Uterus (tissue), 3 donors: ENCODE measurements at regions not wholly inside any gene's neighbourhood (a gene's known extent, or its start where the extent isn't known, plus 50 kb on each side); places are given as distances from the start of the nearest gene placed in this dataset.

Source experiments
- DNase-seq, 2 donors: peaks; one replicate each; pipeline ENCODE4 v3.0.0-alpha.2; 2019 to 2020
- H3K27ac ChIP-seq, 2 donors: fragments of 200-600 bp; sonication (generic); 1 replicate in 1 of 2; 2 replicates in 1 of 2; pipeline ENCODE4 v1.5.1; 2016 to 2018
- H3K27me3 ChIP-seq, 2 donors: fragments of 200-600 bp; sonication (generic); one replicate each; pipeline ENCODE4 v1.5.1; 2018 to 2019; ENCODE audit warnings: control low read depth in 1 of 2
- H3K36me3 ChIP-seq, 2 donors: fragments of 200-600 bp; sonication (generic); one replicate each; pipeline ENCODE4 v1.5.1; 2019; ENCODE audit warnings: control low read depth in 1 of 2
- H3K4me1 ChIP-seq, 2 donors: fragments of 200-600 bp; sonication (generic); one replicate each; pipeline ENCODE4 v1.5.1; 2018 to 2019; ENCODE audit warnings: control low read depth in 1 of 2
- H3K4me3 ChIP-seq, 2 donors: fragments of 200-600 bp; sonication (generic); 1 replicate in 1 of 2; 2 replicates in 1 of 2; pipeline ENCODE4 v1.5.1; 2018 to 2019; ENCODE audit warnings: mild to moderate bottlenecking in 1 of 2
- H3K9me3 ChIP-seq, 2 donors: fragments of 200-600 bp; sonication (generic); one replicate each; pipeline ENCODE4 v1.5.1; 2019; ENCODE audit warnings: control low read depth in 1 of 2
- CTCF ChIP-seq, 4 experiments: fragments of 200-600 bp in 2 of 4; fragments of 450-650 bp in 2 of 4; sonication (generic) in 2 of 4; IDR thresholded peaks; one replicate each; pipeline ENCODE4 v1.5.1; 2016 to 2019; ENCODE audit warnings: antibody characterized with exemption in 4 of 4, mild to moderate bottlenecking in 2 of 4, moderate library complexity in 1 of 4
- POLR2A ChIP-seq, 2 donors: fragments of 450-650 bp; IDR thresholded peaks; one replicate each; pipeline ENCODE4 v1.6.1; 2016; ENCODE audit warnings: antibody characterized with exemption in 2 of 2, mild to moderate bottlenecking in 1 of 2, moderate library complexity in 1 of 2
- intact Hi-C: fragments of 100-400 bp; cut with DNase I; formaldehyde crosslinking; loops from one replicate; pipeline ENCODE4 v1.15.1; 2023; ENCODE audit warnings: low total_unique reads
- donor health status: DM: yes; HTN: yes; CAD: no.

- DNase-seq: no peak
- Histone ChIP-seq H3K4me1 (no peaks in the 10 kb centered on the region), H3K27ac (no peak overlapping the region), H3K4me3 (no peak overlapping the region), H3K36me3 (no peaks in the 10 kb centered on the region), H3K9me3 (no peaks in the 10 kb centered on the region), H3K27me3 (no peaks in the 10 kb centered on the region)
- no peak for TF ChIP-seq POLR2A (IDR thresholded peaks at IDR 0.05)
- no peak for TF ChIP-seq CTCF (IDR thresholded peaks at IDR 0.05)
- intact Hi-C loops: no loop called here
These were observed 103.3 kb upstream of the NCK2 start for GRCh38 chr2:105641389-105641811.

- Histone ChIP-seq H3K9me3 (no peaks in the 10 kb centered on the region), H3K4me1 (no peaks in the 10 kb centered on the region), H3K27me3 (no peaks in the 10 kb centered on the region), H3K4me3 (no peak overlapping the region), H3K36me3 (no peaks in the 10 kb centered on the region), H3K27ac (no peak overlapping the region)
- no peak for TF ChIP-seq POLR2A (IDR thresholded peaks at IDR 0.05)
- no peak for TF ChIP-seq CTCF (IDR thresholded peaks at IDR 0.05)
- intact Hi-C loops: no loop called here
- DNase-seq: no peak
These were observed 104.5 kb upstream of the NCK2 start for GRCh38 chr2:105640246-105640645.

GRCh38 chr2:105636109-105636740 is 108.5 kb upstream of the NCK2 start:
- TF ChIP-seq CTCF (IDR thresholded peaks at IDR 0.05) (no peak), POLR2A (IDR thresholded peaks at IDR 0.05) (no peak)
- H3K4me3 ChIP-seq: no peak overlapping the region
- H3K9me3 ChIP-seq: no peaks in the 10 kb centered on the region
- H3K36me3 ChIP-seq: no peaks in the 10 kb centered on the region
- H3K4me1 ChIP-seq: no peaks in the 10 kb centered on the region
- no peak for DNase-seq
- no peak overlapping the region for H3K27ac ChIP-seq
- intact Hi-C loops: no loop called here
- no peaks in the 10 kb centered on the region for H3K27me3 ChIP-seq

- TF ChIP-seq POLR2A (IDR thresholded peaks at IDR 0.05) (no peak), CTCF (IDR thresholded peaks at IDR 0.05) (no peak)
- Histone ChIP-seq H3K36me3 (no peaks in the 10 kb centered on the region), H3K4me3 (no peak overlapping the region), H3K9me3 (no peaks in the 10 kb centered on the region), H3K27me3 (no peaks in the 10 kb centered on the region), H3K27ac (no peak overlapping the region), H3K4me1 (no peaks in the 10 kb centered on the region)
- intact Hi-C loops: no loop called here
- no peak for DNase-seq
These were observed 109.1 kb upstream of the NCK2 start for GRCh38 chr2:105635564-105635963.

- no peak for DNase-seq
- Histone ChIP-seq H3K9me3 (no peaks in the 10 kb centered on the region), H3K4me1 (no peaks in the 10 kb centered on the region), H3K36me3 (no peaks in the 10 kb centered on the region), H3K27ac (no peak overlapping the region), H3K4me3 (no peak overlapping the region), H3K27me3 (no peaks in the 10 kb centered on the region)
- intact Hi-C loops: no loop called here
- no peak for TF ChIP-seq POLR2A (IDR thresholded peaks at IDR 0.05)
- no peak for TF ChIP-seq CTCF (IDR thresholded peaks at IDR 0.05)
These were observed 110.5 kb upstream of the NCK2 start for GRCh38 chr2:105634198-105634597.
